ENCODE measurements at regions not wholly inside any gene's neighbourhood (a gene's known extent, or its start where the extent isn't known, plus 50 kb on each side); places are given as distances from the start of the nearest gene placed in this dataset.

DNA sequence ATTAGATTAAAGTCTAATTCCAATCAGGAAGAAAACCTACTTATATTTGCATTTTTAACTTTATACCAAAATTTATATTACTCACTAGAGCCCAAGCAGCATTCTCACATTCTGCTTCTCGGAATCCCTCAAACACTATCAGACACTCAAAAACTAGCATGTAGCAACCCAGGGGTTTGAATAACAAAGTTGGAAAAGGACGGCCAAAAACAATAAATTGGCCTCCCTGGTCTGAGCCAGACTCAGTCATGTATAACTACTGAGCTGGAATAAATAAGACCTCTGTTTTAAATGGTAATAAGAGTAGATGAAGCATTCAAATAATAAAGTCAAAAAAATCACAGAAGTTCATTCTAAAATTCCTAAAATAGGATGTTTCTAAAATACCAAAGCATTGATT lies 290.9 kb downstream of the IRS1 start:
- TF ChIP-seq POLR2A (IDR thresholded peaks at IDR 0.05) = no peak
- TF ChIP-seq, protein P1, sequence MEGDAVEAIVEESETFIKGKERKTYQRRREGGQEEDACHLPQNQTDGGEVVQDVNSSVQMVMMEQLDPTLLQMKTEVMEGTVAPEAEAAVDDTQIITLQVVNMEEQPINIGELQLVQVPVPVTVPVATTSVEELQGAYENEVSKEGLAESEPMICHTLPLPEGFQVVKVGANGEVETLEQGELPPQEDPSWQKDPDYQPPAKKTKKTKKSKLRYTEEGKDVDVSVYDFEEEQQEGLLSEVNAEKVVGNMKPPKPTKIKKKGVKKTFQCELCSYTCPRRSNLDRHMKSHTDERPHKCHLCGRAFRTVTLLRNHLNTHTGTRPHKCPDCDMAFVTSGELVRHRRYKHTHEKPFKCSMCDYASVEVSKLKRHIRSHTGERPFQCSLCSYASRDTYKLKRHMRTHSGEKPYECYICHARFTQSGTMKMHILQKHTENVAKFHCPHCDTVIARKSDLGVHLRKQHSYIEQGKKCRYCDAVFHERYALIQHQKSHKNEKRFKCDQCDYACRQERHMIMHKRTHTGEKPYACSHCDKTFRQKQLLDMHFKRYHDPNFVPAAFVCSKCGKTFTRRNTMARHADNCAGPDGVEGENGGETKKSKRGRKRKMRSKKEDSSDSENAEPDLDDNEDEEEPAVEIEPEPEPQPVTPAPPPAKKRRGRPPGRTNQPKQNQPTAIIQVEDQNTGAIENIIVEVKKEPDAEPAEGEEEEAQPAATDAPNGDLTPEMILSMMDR (IDR thresholded peaks at IDR 0.05) = no peak
